IMR-90 (cell line): ENCODE measurements at regions not wholly inside any gene's neighbourhood (a gene's known extent, or its start where the extent isn't known, plus 50 kb on each side); places are given as distances from the start of the nearest gene placed in this dataset.

Experiments
- ATAC-seq: fragments of 200-7000 bp; cut with Tn5 transposase; 2 replicates; pipeline ENCODE4 v1.9.1; 2020; ENCODE audit warnings: low read depth, mild to moderate bottlenecking, moderate library complexity
- BruUV-seq: library from RNA; stranded (reverse); fragments of 400-500 nt; replicated peaks from 2 replicates; lab custom pipeline; 2021; lab: Mats Ljungman, UMichigan
- CTCF ChIA-PET: fragments of 300-600 bp; formaldehyde crosslinking; extraction: SDS; loops from one replicate; lab custom pipeline; 2021; ENCODE audit warnings: antibody characterized with exemption; lab: Yijun Ruan, JAX
- POLR2A ChIA-PET: fragments of 300-600 bp; sonication (Branson Sonifier 250); formaldehyde crosslinking; loops from one replicate; lab custom pipeline; 2022; ENCODE audit warnings: antibody characterized with exemption; ENCODE audit not compliant: unreplicated experiment; lab: Charles Lee
- DNase-seq: peaks from one replicate; pipeline ENCODE4 v3.0.0; 2013
- H2AFZ ChIP-seq: replicated peaks from 2 replicates; pipeline ENCODE3; 2013; ENCODE audit warnings: low read length, mild to moderate bottlenecking; ENCODE audit not compliant: poor library complexity
- H2AK5ac ChIP-seq: 2 replicates; pipeline ENCODE4 v1.6.1; 2013; ENCODE audit warnings: low read depth, low read length, inconsistent platforms
- H2AK9ac ChIP-seq: replicated peaks from 2 replicates; pipeline ENCODE3; 2013; ENCODE audit warnings: mild to moderate bottlenecking, low read depth, low read length, moderate library complexity; ENCODE audit not compliant: poor library complexity
- H2BK120ac ChIP-seq: 2 replicates; pipeline ENCODE4 v1.6.1; 2013; ENCODE audit warnings: low read depth, low read length, inconsistent platforms
- H2BK15ac ChIP-seq: 3 replicates; pipeline ENCODE4 v1.6.1; 2013; ENCODE audit warnings: low read depth, low read length, inconsistent platforms
- H2BK20ac ChIP-seq: 2 replicates; pipeline ENCODE4 v1.6.1; 2013; ENCODE audit warnings: low read depth, mild to moderate bottlenecking, inconsistent platforms, low read length, moderate library complexity
- H2BK5ac ChIP-seq: 2 replicates; pipeline ENCODE4 v1.6.1; 2013; ENCODE audit warnings: mild to moderate bottlenecking, low read depth, low read length, inconsistent platforms; ENCODE audit not compliant: poor library complexity, severe bottlenecking
- H3K14ac ChIP-seq: replicated peaks from 2 replicates; pipeline ENCODE4 v1.6.1; 2013; ENCODE audit warnings: low read depth, low read length, inconsistent platforms
- H3K18ac ChIP-seq: 2 replicates; pipeline ENCODE4 v1.6.1; 2013; ENCODE audit warnings: low read depth, low read length, control low read depth
- H3K23ac ChIP-seq: 2 replicates; pipeline ENCODE4 v1.6.1; 2013; ENCODE audit warnings: low read depth, low read length, inconsistent platforms
- H3K27ac ChIP-seq: 2 replicates; pipeline ENCODE4 v1.5.1; 2013; ENCODE audit warnings: mild to moderate bottlenecking, control low read depth, low read length; ENCODE audit not compliant: insufficient read depth
- H3K27me3 ChIP-seq: 2 replicates; pipeline ENCODE4 v1.6.1; 2013; ENCODE audit warnings: low read length; ENCODE audit not compliant: control insufficient read depth, insufficient read depth
- H3K36me3 ChIP-seq: 2 replicates; pipeline ENCODE4 v1.6.1; 2013; ENCODE audit warnings: low read length, mixed read lengths; ENCODE audit not compliant: control insufficient read depth, insufficient read depth
- H3K4ac ChIP-seq: 2 replicates; pipeline ENCODE4 v1.6.1; 2013; ENCODE audit warnings: low read depth, low read length, inconsistent platforms
- H3K4me1 ChIP-seq: 2 replicates; pipeline ENCODE4 v1.6.1; 2013; ENCODE audit warnings: low read length, mixed read lengths; ENCODE audit not compliant: control insufficient read depth, insufficient read depth
- H3K4me2 ChIP-seq: 2 replicates; pipeline ENCODE4 v1.6.1; 2013; ENCODE audit warnings: low read depth, mild to moderate bottlenecking, control low read depth, low read length, moderate library complexity
- H3K4me3 ChIP-seq: 2 replicates; pipeline ENCODE4 v1.5.1; 2013; ENCODE audit warnings: low read depth, mild to moderate bottlenecking, control low read depth, low read length, moderate library complexity; ENCODE audit not compliant: insufficient read depth
- H3K56ac ChIP-seq: 2 replicates; pipeline ENCODE4 v1.6.1; 2013; ENCODE audit warnings: low read length, inconsistent platforms; ENCODE audit not compliant: insufficient read depth; ENCODE audit errors: extremely low read depth
- H3K79me1 ChIP-seq, 2 experiments: 2 replicates each; pipeline ENCODE4 v1.6.1; 2013; ENCODE audit warnings: low read length in 2 of 2, inconsistent platforms in 1 of 2, low read depth in 1 of 2
- H3K9ac ChIP-seq: 2 replicates; pipeline ENCODE4 v1.6.1; 2013; ENCODE audit warnings: low read depth, low read length, control low read depth
- H3K9me1 ChIP-seq: 2 replicates; pipeline ENCODE4 v1.6.1; 2013; ENCODE audit warnings: low read length, inconsistent platforms; ENCODE audit not compliant: insufficient read depth
- H3K9me3 ChIP-seq: 2 replicates; pipeline ENCODE4 v1.6.1; 2013; ENCODE audit warnings: low read length; ENCODE audit not compliant: control insufficient read depth, insufficient read depth
- H4K20me1 ChIP-seq: 2 replicates; pipeline ENCODE4 v1.6.1; 2013; ENCODE audit warnings: low read length, inconsistent platforms; ENCODE audit not compliant: insufficient read depth
- H4K5ac ChIP-seq: 2 replicates; pipeline ENCODE4 v1.6.1; 2013; ENCODE audit warnings: mild to moderate bottlenecking, low read depth, low read length, control low read depth
- H4K8ac ChIP-seq, 2 experiments: 2 replicates each; pipeline ENCODE4 v1.6.1; 2013; ENCODE audit warnings: low read depth in 2 of 2, low read length in 2 of 2, control low read depth in 1 of 2, inconsistent platforms in 1 of 2
- H4K91ac ChIP-seq: 2 replicates; pipeline ENCODE4 v1.6.1; 2013; ENCODE audit warnings: low read depth, low read length, inconsistent platforms; ENCODE audit not compliant: insufficient read depth
- BHLHE40 ChIP-seq: fragments of 150-350 bp; IDR thresholded peaks from 2 replicates; pipeline ENCODE4 v1.6.1; 2016; ENCODE audit warnings: mild to moderate bottlenecking, low read depth, low read length
- CEBPB ChIP-seq: IDR thresholded peaks from 2 replicates; pipeline ENCODE4 v1.6.1; 2012; ENCODE audit warnings: low read depth, low read length, improper control_type of control experiment
- MAFK ChIP-seq: IDR thresholded peaks from 2 replicates; pipeline ENCODE4 v1.6.1; 2012; ENCODE audit warnings: low read depth, low read length, improper control_type of control experiment
- MAZ ChIP-seq: IDR thresholded peaks from 2 replicates; pipeline ENCODE4 v1.6.1; 2012; ENCODE audit warnings: low read depth, mild to moderate bottlenecking, low read length, improper control_type of control experiment, moderate library complexity, borderline replicate concordance
- MXI1 ChIP-seq: IDR thresholded peaks from 2 replicates; pipeline ENCODE4 v1.6.1; 2012; ENCODE audit warnings: low read depth, mild to moderate bottlenecking, low read length, moderate library complexity, borderline replicate concordance
- NFE2L2 ChIP-seq: fragments of 150-350 bp; IDR thresholded peaks from 2 replicates; pipeline ENCODE4 v1.6.1; 2016; ENCODE audit warnings: low read depth, mild to moderate bottlenecking, low read length
- RAD21 ChIP-seq: IDR thresholded peaks from 2 replicates; pipeline ENCODE4 v1.6.1; 2012; ENCODE audit warnings: low read length, improper control_type of control experiment
- RCOR1 ChIP-seq: IDR thresholded peaks from 2 replicates; pipeline ENCODE4 v1.6.1; 2012; ENCODE audit warnings: mild to moderate bottlenecking, low read length, improper control_type of control experiment; ENCODE audit not compliant: insufficient replicate concordance
- RFX5 ChIP-seq: IDR thresholded peaks from 2 replicates; pipeline ENCODE4 v1.8.0; 2012; ENCODE audit warnings: low read depth, mild to moderate bottlenecking, low read length, moderate library complexity
- SMC3 ChIP-seq: fragments of 150-350 bp; IDR thresholded peaks from 2 replicates; pipeline ENCODE4 v1.6.1; 2016; ENCODE audit warnings: low read depth, mild to moderate bottlenecking, antibody characterized with exemption, low read length, moderate library complexity
- WGBS, 2 experiments: methylation state at CpG; one replicate each; pipeline versions ENCODE4 v1.1.5 to v1.1.7; 2013; ENCODE audit warnings: missing lambda C conversion rate in 2 of 2; ENCODE audit not compliant: insufficient read length in 1 of 2; ENCODE audit errors: extremely low coverage in 2 of 2; 5-methylcytosine and 5-hydroxymethylcytosine counted together
- dilution Hi-C: fragments of 300-500 bp; cut with HindIII; formaldehyde crosslinking; loops from one replicate; pipeline ENCODE4 v1.14.3; 2018; ENCODE audit warnings: low sequenced_read_pairs; ENCODE audit not compliant: unreplicated experiment
- in situ Hi-C: fragments of 300-500 bp; cut with MboI; formaldehyde crosslinking; loops from 3 replicates; pipeline ENCODE4 v1.14.3; 2019; ENCODE audit warnings: low sequenced_read_pairs, inconsistent platforms, mixed read lengths
- intact Hi-C: fragments of 100-400 bp; cut with micrococcal nuclease; formaldehyde crosslinking; loops from 2 replicates; pipeline ENCODE4 v1.10.0; 2022
- TF ChIP-seq, protein P1 (sequence below): fragments of 150-350 bp; IDR thresholded peaks from 2 replicates; pipeline ENCODE4 v1.6.1; 2017; ENCODE audit warnings: mild to moderate bottlenecking, antibody characterized with exemption, low read length, low read depth
- TF ChIP-seq, protein P2 (sequence below): conservative IDR thresholded peaks from 2 replicates; pipeline ENCODE4 v1.5.1; 2012; ENCODE audit warnings: mild to moderate bottlenecking, low read depth, low read length, improper control_type of control experiment

DNA sequence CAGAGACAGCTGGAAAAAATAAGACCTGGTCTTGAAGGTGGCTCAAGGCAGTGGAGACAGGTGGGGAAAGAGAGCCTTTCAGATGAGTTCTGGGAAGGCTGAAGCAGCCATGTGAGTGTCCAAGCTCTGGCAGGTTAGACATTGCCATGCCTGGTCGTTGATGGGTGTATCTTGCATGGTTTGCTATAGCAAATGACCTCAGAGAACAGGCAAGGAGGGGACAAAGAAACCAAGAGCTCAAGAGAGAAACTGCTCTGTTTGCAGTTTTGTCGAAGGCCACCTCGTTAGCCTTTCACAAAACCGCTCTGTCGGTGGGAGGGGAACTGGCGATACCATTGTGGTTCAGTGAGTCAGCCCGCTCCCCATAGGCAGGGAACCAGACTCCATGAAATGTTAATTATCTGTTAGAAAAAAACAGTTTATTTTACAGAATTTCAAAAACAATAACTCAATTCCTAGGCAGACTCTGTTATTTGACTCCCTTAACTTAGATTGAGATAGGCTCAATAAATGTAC lies 82.8 kb upstream of the ARGLU1 start:
- no peak overlapping the region for H2BK5ac ChIP-seq
- no peak overlapping the region for H2BK15ac ChIP-seq
- DNase-seq (no peak), ATAC-seq (no peak)
- no peak overlapping the region for H4K8ac ChIP-seq
- no peaks in the 10 kb centered on the region for H4K20me1 ChIP-seq
- H3K4me2 ChIP-seq: no peak overlapping the region
- dilution Hi-C loops: no loop called here
- H2BK120ac ChIP-seq: no peak overlapping the region
- no TSS peak for BruUV-seq
- H2AK9ac ChIP-seq: no peak overlapping the region
- no peaks in the 10 kb centered on the region for H3K9me3 ChIP-seq
- H4K5ac ChIP-seq: no peak overlapping the region
- H3K4ac ChIP-seq: no peak overlapping the region
- no peak overlapping the region for H3K23ac ChIP-seq
- H3K56ac ChIP-seq: no peak overlapping the region
- H3K9ac ChIP-seq: no peak overlapping the region
- no peak overlapping the region for H2AK5ac ChIP-seq
- POLR2A ChIA-PET: no interaction called here
- no peak overlapping the region for H2AFZ ChIP-seq
- H3K27me3 ChIP-seq: no peaks in the 10 kb centered on the region; the same call in 1 of the 2 replicates
- intact Hi-C loops: no loop called here
- H2BK20ac ChIP-seq: no peak overlapping the region
- in situ Hi-C loops: no loop called here
- TF ChIP-seq BHLHE40: no peak
- TF ChIP-seq, protein P1, sequence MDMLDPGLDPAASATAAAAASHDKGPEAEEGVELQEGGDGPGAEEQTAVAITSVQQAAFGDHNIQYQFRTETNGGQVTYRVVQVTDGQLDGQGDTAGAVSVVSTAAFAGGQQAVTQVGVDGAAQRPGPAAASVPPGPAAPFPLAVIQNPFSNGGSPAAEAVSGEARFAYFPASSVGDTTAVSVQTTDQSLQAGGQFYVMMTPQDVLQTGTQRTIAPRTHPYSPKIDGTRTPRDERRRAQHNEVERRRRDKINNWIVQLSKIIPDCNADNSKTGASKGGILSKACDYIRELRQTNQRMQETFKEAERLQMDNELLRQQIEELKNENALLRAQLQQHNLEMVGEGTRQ: no peak
- TF ChIP-seq NFE2L2: no peak
- no peak for TF ChIP-seq MAFK
- TF ChIP-seq MAZ: no peak
- TF ChIP-seq RCOR1: no peak
- no peak for TF ChIP-seq RFX5
- TF ChIP-seq CEBPB: no peak
- TF ChIP-seq SMC3: no peak
- no peak for TF ChIP-seq MXI1
- TF ChIP-seq RAD21: no peak
- TF ChIP-seq, protein P2, sequence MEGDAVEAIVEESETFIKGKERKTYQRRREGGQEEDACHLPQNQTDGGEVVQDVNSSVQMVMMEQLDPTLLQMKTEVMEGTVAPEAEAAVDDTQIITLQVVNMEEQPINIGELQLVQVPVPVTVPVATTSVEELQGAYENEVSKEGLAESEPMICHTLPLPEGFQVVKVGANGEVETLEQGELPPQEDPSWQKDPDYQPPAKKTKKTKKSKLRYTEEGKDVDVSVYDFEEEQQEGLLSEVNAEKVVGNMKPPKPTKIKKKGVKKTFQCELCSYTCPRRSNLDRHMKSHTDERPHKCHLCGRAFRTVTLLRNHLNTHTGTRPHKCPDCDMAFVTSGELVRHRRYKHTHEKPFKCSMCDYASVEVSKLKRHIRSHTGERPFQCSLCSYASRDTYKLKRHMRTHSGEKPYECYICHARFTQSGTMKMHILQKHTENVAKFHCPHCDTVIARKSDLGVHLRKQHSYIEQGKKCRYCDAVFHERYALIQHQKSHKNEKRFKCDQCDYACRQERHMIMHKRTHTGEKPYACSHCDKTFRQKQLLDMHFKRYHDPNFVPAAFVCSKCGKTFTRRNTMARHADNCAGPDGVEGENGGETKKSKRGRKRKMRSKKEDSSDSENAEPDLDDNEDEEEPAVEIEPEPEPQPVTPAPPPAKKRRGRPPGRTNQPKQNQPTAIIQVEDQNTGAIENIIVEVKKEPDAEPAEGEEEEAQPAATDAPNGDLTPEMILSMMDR: no peak
- no peaks in the 10 kb centered on the region for H3K79me1 ChIP-seq
- H3K27ac ChIP-seq: no peak overlapping the region
- H4K91ac ChIP-seq: no peak overlapping the region
- no peaks in the 10 kb centered on the region for H3K36me3 ChIP-seq
- CTCF ChIA-PET: no interaction called here
- WGBS, 2 experiments: no CpG with 5 or more reads among the region's 7 CpGs
- no peak overlapping the region for H3K18ac ChIP-seq
- H3K14ac ChIP-seq: no peak overlapping the region
- H3K4me3 ChIP-seq: no peak overlapping the region
- no peaks in the 10 kb centered on the region for H3K4me1 ChIP-seq
- no peaks in the 10 kb centered on the region for H3K9me1 ChIP-seq
